BJ (cell line): ENCODE measurements at regions not wholly inside any gene's neighbourhood (a gene's known extent, or its start where the extent isn't known, plus 50 kb on each side); places are given as distances from the start of the nearest gene placed in this dataset.

Experiments
- CTCF ChIA-PET: fragments of 350-600 bp; formaldehyde crosslinking; extraction: SDS; loops from one replicate; lab custom pipeline; 2021; ENCODE audit warnings: antibody characterized with exemption, inconsistent platforms; lab: Yijun Ruan, JAX
- POLR2A ChIA-PET: fragments of 300-600 bp; sonication (Branson Sonifier 250); formaldehyde crosslinking; extraction: SDS; loops from one replicate; lab custom pipeline; 2021; ENCODE audit warnings: antibody characterized with exemption; lab: Charles Lee
- DNase-seq: peaks from one replicate; pipeline ENCODE4 v3.0.0-alpha.2; 2011; ENCODE audit warnings: low read depth
- H3K27me3 ChIP-seq: 2 replicates; pipeline ENCODE4 v1.6.0; 2011; ENCODE audit warnings: low read length; ENCODE audit not compliant: control insufficient read depth, insufficient read depth
- H3K36me3 ChIP-seq: 2 replicates; pipeline ENCODE4 v1.5.1; 2011; ENCODE audit warnings: low read length; ENCODE audit not compliant: control insufficient read depth, insufficient read depth
- H3K4me3 ChIP-seq: 2 replicates; pipeline ENCODE4 v1.5.1; 2011; ENCODE audit warnings: low read depth, mild to moderate bottlenecking, control low read depth, low read length
- TF ChIP-seq, protein P1 (sequence below): IDR thresholded peaks from 2 replicates; pipeline ENCODE4 v1.5.1; 2011; ENCODE audit warnings: low read depth, mild to moderate bottlenecking, control low read depth, inconsistent platforms, low read length, moderate library complexity; ENCODE audit not compliant: insufficient read depth

DNA sequence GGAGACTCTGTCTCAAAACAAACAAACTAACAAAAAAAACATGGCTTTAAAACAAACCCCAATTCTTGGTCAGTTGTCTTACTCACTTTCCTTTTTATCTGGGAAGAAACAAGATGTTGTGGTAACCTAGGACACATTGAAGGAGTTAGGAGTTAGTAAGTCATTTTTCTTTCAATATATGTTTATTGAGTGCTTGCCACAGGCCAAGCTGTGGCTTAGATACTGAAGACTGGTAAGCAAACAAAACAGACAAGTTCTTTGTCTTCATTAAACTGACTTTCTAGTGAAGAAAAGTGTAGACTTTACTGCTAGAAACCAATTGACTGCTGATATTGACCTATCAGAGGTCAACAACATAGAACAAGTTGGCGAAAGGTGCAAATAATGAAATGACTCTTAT, 1228.3 kb upstream of the FAM98A start:
- Histone ChIP-seq H3K36me3 (no peaks in the 10 kb centered on the region), H3K27me3 (no peaks in the 10 kb centered on the region), H3K4me3 (no peak overlapping the region)
- no peak for DNase-seq
- CTCF ChIA-PET: no interaction called here
- TF ChIP-seq, protein P1, sequence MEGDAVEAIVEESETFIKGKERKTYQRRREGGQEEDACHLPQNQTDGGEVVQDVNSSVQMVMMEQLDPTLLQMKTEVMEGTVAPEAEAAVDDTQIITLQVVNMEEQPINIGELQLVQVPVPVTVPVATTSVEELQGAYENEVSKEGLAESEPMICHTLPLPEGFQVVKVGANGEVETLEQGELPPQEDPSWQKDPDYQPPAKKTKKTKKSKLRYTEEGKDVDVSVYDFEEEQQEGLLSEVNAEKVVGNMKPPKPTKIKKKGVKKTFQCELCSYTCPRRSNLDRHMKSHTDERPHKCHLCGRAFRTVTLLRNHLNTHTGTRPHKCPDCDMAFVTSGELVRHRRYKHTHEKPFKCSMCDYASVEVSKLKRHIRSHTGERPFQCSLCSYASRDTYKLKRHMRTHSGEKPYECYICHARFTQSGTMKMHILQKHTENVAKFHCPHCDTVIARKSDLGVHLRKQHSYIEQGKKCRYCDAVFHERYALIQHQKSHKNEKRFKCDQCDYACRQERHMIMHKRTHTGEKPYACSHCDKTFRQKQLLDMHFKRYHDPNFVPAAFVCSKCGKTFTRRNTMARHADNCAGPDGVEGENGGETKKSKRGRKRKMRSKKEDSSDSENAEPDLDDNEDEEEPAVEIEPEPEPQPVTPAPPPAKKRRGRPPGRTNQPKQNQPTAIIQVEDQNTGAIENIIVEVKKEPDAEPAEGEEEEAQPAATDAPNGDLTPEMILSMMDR: no peak
- POLR2A ChIA-PET: no interaction called here

- DNase-seq: no peak
- H3K36me3 ChIP-seq: no peaks in the 10 kb centered on the region
- no peak overlapping the region for H3K4me3 ChIP-seq
- CTCF ChIA-PET: no interaction called here
- TF ChIP-seq, protein P1: no peak
- POLR2A ChIA-PET: no interaction called here
- no peaks in the 10 kb centered on the region for H3K27me3 ChIP-seq
Observed at GRCh38 chr2:34825686-34826085, 1226.6 kb upstream of the FAM98A start.

DNA sequence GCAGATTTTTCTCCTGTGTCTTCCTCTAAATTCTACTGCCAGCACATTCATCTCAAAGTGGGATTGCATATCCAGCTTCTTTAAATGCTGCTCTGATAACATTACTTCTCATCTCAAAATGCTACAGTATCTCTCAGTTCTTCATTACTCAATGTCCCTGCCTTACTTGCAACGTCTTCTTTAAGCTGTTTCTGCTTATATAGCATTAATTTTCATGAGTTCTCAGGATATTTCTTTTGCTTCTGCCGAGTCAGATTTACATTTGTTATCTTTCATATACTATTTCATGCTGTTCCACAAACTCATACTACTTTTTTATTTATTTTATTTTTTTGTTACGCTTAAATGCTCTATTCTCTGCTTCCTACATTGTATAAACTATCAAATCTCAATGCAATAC, 1223.5 kb upstream of the FAM98A start:
- TF ChIP-seq, protein P1: no peak
- Histone ChIP-seq H3K36me3 (no peaks in the 10 kb centered on the region), H3K27me3 (no peaks in the 10 kb centered on the region), H3K4me3 (no peak overlapping the region)
- no peak for DNase-seq
- CTCF ChIA-PET: no interaction called here
- POLR2A ChIA-PET: no interaction called here

DNA sequence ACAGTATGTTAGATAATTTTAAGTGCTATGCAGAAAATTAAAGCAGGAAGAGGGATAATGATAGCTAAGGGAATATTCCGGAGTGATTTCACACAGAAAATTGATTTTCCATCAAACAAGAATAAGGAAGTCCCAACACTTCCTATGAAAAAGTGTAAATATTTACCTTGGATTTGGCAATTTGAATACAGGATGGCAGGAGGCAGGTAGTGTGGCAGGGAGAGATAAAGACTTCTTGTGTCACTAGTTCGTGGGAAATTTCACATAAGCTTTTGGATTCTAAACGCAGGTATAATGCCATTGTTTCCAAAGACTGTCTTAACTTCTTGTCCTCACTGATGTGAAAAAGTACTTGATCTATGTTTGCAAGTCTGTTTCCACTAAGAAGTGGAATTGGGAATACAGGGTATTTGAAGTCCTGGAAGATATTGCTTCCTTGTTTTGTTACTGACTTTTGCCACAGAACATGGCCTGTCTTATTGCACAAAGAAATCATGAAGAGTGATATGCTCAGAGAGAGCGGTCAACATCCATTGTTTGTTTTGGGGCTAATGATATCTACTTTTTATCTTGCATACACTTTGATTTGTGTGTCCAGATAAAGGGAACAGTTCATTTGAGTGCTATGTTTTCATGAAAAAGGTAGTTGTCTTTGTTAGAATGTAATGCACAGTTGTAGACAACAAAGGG, 1216.1 kb upstream of the FAM98A start:
- Histone ChIP-seq H3K27me3 (no peaks in the 10 kb centered on the region), H3K36me3 (no peaks in the 10 kb centered on the region), H3K4me3 (no peak overlapping the region)
- ChIA-PET CTCF (no interaction called here), POLR2A (no interaction called here)
- TF ChIP-seq, protein P1: no peak
- DNase-seq: no peak

DNA sequence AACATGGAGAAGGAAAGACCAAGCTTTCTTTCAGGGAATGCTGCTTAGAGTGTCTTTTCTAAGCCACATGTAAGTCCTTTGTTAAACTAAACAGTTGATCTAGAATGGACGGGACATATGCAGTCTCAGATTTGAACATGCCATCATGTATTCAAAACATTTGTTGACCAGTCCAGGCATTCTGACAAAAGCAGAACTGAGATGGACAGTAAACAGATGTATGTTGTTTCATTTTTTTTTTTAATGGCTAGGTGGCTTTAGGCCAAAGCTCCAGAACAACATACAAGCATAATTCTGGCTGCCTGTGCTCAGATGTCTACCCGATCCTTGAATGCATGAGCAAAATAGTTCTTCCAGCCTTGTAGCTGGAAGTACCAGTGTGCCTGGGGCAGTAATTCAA, 1211.4 kb upstream of the FAM98A start:
- DNase-seq: no peak
- ChIA-PET CTCF (no interaction called here), POLR2A (no interaction called here)
- Histone ChIP-seq H3K36me3 (no peaks in the 10 kb centered on the region), H3K27me3 (no peaks in the 10 kb centered on the region), H3K4me3 (no peak overlapping the region)
- TF ChIP-seq, protein P1: no peak
